ENCODE measurements at regions not wholly inside any gene's neighbourhood (a gene's known extent, or its start where the extent isn't known, plus 50 kb on each side); places are given as distances from the start of the nearest gene placed in this dataset.
"Not testable (repeated sequence)": the region's sequence is repeated elsewhere in the genome, so short reads cannot be mapped to it uniquely, and the experiment has no call there.

DNA sequence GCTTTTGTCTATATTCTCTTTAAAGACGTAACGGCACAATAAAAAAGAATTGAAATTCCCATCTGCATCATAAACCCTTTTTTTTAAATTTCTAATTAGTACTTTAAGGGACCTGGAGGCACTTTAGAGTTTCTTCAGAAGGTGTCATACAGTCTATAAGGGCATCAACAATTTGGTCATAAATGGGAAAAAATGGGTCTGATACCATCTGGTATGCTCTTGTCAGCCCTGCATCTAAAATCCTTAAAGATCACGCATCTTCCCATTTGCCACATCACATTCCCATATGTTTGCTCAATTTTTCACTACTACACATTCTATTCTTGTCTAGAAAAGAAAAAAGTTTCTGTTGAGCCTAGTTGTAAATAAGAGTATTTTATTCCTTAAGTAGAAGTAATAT, 53.8 kb downstream of the COX7C start:
- no peak for DNase-seq (ENCODE audit: low spot score)

DNA sequence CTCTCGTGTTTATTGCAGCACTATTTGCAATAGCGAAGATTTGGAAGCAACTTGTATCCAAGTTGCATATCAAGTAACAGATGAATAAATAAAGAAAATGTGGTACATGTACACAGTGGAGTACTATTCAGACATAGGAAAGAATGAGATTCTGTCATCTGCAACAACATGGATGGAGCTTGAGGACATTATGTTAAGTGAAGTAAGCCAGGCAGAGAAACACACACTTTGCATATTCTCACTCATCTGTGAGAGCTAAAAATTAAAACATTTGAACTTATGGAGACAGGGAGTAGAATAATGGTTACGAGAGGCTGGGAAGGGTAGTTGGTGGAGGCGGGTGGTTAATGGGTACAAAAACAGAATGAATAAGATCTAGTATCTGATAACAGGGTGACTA, 56.3 kb downstream of the COX7C start:
- no peak for DNase-seq (ENCODE audit: low spot score)

DNA sequence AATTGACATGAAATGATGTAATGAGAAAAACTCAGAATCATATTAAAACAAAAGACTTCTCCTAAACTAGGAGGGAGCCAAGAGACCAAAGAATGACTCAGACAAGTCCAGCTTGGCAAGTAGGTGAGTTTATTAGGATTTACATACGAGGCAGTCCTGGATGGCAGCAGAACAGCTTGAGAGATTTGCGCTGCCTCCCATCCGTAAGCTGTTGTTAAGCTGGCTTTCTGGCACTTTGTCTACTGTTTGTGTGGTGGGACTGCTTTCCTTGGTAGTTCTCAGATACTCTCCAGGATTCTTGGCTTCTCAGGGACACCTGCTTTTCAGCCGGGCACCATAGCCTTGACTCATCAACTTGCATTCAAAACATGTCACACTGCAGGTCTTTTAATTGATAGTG, 57.6 kb downstream of the COX7C start:
- no peak for DNase-seq (ENCODE audit: low spot score)

DNA sequence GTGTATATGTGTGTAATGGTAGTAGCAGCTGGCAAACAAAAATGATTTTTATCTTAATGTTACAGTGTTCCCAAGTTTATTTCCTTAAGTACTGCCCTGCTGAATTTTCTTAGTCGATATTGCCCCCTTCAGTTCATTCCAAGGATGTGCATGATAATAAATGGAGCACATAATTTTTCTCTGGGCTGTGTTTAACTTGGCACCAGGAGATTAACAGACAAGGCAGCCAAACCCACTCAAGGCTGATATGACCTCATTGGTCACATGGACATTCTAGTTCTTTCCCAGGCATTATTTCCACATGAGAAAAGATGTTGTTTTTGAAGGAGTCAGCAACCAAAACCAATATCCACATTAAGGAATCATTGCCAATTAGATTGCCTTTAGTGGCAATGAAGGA, 61.8 kb downstream of the COX7C start:
- DNase-seq (ENCODE audit: low spot score), result peak; percentile 47

DNA sequence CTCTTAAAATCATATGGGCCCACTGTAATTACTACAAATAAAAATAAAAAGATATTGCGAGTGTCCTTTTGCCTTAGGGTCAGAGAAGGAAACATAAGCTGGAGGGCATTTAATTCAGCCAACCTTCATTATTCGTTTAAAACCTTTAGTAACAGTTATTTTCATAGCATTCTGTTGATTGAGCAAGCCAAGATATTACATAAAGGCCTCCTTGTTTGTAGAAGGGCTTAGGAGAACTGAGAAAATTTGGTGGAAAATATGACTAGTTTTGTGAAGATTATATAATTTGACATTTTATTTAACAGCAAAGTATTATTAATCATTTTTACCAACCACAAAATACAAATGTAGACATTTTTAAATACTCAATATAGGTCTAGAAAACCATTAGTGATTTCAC, 62.2 kb downstream of the COX7C start:
- DNase-seq (ENCODE audit: low spot score), result no peak

DNA sequence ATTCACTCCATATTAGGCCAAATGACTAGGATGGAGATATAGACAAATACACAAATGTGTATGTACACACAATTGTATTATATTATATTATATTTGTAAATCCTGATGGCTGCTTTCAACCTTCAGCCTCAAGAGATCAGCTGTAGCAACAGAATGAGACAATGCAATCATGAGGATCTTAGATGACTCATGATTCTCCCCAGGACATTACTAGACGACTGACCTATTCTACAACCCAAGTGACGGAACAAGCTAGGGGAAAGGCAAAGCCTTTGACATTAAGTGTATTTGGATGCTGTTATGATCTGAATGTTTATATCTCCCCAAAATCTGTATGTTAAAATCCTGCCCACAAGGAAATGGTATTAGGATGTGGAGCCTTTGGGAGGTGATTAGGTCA, 66.5 kb downstream of the COX7C start:
- no peak for DNase-seq (ENCODE audit: low spot score)

DNA sequence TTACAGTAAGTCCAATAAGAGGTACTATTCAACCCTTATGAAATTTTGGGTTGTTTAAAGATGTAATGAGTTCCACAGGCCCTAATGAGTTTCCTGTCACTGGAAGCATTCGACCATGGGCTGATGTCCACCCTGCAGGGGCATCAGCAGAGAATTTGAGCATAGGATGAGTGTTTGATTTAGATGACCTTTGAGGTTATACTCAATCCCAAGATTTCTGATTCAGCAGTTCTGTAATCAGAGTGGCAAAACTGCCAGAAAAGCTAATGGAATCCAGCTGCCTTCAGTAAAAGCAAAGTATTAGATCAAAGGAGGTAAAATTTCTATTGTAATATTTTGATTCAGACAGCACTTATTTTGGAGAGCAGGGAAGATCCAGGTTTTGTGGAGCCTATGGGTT, 68.3 kb downstream of the COX7C start:
- DNase-seq (ENCODE audit: low spot score), result no peak

DNA sequence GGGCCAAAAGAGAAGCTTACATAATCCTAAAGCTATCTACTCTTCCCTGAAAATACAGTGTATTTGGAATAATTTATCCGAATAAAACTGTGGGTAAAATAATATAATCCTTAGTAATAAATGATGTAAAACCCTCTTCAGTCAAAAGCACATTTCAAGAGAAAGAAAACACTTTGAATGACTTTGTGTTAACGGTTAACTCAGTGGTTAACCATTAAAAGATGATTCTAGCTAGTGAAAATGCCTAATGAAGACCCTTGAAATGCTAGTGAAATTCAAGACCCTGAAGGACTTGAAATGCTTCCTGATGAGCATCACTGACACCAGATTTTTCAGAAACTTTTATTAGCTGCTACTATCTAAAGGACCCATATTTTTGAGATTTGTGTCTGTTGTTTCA, 70.7 kb downstream of the COX7C start:
- DNase-seq (ENCODE audit: low spot score), result no peak

DNA sequence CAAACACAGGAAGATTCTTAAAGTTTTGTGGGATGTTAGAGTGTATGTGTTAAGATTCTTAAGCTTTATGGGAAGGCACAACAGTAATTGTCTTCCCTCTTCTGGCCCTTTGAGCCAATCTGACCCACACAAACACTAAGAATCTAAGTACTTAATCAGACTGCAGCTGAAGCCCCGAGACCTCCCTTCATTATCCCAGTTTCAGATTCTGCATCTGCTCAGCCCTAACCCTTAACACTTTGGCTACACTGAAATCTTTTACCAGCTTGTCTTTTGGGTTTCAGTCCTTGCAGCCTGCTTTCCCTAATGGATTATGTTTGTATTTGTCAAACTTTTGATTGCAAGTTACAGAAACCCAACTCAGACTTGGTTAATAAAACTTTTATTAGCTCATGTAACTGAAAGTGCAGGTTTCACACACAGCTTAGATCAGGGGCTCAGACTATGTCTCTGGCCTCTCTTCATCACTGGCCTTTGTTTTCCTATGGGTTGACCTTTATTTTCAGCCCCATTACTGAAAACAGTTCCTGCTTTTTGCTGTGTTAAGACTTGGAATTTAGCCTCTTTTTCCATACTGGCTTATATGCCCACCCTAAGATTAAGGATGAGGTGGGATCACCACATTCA, 71.5 kb downstream of the COX7C start:
- no peak for DNase-seq (ENCODE audit: low spot score)

DNA sequence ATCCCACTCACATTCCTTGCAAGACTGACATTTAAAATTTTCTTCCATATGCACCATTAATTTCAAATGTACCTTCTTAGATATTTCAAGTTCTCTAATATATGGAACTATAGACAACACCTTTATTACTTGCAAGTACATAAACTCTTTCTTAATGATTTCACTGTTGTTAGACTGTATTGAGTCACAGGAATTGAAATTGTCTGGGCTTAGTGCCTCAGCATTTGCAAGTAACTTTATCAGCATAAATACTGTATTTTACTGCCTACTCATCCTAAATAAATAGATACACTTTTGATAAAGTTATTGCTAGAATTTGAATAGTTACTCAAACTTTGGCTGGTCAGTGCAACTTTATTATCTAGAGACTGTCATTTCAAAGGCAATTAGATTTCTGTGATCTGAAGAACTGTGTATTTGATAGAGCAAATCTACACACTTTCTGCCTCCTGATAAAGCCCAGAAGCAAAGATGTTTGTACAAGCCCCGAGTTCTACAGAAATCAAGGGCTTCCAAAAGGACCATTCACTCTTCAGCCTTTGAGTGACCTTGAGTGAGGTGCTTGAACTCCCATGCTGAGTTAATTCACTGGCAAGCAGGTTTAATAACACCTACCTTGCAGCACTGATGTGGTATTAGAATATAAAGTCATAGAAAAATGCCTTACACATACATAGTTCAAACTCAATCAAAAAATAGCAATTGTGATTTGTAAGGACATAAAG, 91.6 kb downstream of the COX7C start:
- DNase-seq (ENCODE audit: low spot score), result no peak

DNA sequence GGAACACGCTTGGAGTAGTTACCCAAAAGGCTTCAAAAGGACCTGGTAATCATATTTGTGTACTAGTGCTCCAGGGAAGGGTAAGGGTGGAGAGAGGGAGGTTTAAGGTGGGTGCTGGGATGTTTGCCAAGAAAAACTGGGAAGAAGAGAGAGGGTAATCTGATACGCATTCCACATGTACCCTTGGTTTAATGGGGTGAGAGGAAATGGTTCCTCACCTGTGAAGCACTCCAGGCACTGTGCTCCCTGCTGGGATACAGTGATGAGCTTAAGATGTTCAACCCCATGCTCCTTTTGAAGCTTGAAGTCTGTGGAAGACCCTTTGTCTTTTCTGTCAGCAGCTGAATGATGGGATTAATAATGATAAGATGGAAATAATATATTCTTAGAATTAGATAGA, 98.4 kb downstream of the COX7C start:
- peak; percentile 25 for DNase-seq (ENCODE audit: low spot score)

DNA sequence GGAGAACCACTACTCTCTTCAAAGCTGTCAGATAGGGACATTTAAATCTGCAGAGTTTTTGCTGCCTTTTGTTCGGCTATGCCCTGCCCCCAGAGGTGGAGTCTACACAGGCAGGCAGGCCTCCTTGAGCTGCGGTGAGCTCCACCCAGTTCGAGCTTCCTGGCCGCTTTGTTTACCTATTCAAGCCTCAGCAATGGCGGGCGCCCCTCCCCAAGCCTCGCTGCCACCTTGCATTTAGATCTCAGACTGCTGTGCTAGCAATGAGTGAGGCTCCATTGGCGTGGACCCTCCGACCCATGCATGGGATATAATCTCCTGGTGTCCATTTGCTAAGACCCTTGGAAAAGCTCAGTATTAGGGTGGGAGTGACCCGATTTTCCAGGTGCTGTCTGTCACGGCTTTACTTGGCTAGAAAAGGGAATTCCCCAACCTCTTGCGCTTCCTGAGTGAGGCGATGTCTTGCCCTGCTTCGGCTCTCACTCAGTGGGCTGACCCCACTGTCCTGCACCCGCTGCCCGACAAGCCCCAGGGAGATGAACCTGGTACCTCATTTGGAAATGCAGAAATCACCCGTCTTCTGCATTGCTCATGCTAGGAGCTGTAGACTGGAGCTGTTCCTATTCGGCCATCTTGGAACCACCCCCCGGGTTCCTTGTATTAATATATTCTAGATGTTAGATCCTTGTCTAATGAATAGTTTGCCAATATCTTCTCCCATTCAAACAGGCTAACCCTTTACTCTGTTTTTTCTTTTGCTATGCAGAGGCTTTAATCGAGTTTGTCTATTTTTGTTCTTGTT, 113.8 kb downstream of the COX7C start:
- DNase-seq (ENCODE audit: low spot score), result not testable (repeated sequence)

DNA sequence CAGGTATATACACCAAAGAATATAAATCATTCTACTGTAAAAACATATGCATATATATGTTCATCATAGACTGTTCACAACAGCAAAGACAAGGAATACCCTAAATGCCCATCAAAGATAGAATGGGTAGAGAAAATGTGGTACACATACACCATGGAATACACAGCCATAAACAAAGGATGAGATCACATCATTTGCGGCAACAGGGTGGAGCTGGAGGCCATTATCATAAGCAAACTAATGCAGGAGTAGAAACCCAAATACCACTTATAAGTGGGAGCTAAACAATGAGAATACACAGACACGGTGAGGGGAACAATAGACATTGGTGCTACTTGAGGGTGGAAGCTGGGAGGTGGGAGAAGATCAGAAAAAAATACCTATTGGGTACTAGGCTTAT, 117.6 kb downstream of the COX7C start:
- DNase-seq (ENCODE audit: low spot score), result no peak

DNA sequence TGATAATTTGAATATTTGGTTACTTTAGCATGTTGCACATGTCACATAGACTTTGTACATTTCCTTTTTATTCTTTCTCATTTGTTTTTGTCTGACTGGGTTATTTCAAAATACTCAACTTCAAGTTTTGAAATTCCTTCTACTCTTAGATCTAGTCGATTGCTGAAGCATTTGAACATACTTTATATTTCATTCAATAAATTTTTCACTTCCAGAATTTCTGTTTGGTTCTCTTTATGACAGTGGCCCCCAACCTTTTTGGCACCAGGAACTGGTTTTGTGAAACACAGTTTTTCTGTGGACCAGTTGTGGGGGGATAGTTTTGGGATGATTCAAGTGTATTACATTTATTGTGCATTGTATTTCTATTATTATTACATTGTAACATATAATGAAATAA, 119.8 kb downstream of the COX7C start:
- no peak for DNase-seq (ENCODE audit: low spot score)

DNA sequence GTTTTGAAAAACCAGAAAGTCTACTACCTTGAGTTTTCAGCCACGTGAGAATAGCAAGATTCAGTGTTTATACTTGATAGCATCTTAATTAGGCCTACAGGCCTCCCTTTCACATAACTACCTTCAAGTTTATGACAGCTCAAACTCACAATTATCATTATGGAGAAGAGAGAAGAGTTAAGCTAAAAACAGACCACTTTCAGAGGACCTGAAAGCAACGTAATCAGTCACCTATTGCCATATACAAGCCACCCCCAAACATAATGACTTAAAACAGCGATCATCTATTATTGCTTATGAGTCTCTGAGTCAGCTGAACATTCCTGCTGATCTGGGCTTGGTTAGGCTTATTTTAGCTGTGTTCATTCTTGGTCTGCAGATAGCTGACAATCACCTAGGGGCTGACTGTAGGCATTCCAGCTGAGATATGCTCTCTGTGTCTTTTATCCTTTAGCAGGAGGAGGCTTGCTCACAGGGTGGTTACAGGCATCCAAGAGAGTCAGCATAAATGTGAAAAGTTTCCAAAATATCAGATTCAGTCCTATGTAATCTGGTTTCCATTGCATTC, 130.9 kb downstream of the COX7C start:
- DNase-seq (ENCODE audit: low spot score), result no peak

DNA sequence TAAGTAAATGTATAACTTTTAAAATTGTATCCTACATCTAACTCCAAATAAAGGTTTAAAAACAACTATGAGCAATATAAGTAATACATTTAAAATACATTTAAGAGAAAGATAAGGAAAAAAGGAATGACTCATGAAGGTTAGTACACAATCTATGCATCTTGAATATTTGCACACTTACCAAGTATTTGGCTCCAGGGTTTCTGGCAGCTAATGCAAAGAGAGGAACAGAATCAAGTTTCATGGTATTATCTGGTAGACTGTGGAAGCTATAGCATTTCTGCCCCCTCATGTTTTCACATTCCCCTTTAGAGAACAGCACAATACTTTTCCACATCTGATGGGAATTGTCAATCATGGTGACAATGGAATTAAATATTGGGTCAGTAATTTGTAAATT, 132.1 kb downstream of the COX7C start:
- DNase-seq (ENCODE audit: low spot score), result no peak

DNA sequence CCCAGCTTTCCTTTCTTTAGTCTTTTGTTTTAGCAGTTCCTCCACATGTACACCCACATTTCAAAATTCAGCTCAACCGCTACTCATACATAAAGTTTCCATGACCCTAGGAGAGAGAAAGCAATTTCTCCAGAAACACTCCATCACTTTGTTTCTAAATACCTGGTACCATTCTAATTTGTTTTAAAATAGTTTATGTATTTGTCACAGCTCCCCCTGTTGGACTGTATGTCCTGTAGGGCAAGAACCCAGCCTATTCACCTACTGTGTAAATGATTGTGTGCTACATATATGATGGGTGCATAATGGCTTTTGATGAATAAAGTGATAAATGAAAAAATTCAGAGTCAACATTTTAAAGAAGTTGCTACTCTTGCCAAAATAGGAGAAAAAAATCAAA, 139.1 kb downstream of the COX7C start:
- no peak for DNase-seq (ENCODE audit: low spot score)

DNA sequence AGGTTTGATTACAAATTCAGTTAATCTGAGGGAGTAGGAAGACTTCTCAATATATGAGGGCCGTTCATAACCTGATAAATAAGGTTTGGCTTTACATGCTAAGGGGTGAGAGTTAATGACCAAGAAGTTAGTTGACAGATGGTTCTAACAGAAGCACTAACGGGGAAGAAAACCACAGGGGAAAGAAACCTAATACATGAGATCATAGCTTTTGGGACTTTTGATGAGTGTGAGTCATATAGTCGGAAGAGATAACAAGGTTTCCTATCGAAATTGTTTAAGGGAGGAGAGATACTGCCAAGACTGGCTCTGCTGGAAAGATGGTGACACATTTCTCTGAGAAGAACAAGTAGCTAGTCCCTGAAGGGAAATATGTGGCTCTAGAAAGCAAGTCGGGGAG, 140.1 kb downstream of the COX7C start:
- DNase-seq (ENCODE audit: low spot score), result no peak

DNA sequence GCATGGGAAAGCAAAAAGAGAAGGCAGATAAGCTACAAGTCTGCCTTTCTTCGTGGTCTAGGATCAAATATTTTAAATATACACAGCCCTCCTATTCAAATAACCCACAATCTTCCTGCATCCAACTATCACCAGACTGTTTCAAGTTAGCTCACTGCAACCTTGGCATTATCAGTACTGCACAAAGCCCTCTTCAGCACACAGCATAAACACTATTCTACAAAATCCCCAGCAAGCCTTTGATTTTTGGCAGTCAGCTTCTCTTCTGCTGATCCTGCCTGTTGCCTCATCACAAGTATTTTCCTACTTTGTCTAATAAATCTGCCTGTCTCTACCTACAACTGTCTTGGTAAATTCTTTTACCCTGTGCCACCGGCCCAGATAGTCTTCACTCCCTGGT, 142.9 kb downstream of the COX7C start:
- DNase-seq (ENCODE audit: low spot score), result no peak

DNA sequence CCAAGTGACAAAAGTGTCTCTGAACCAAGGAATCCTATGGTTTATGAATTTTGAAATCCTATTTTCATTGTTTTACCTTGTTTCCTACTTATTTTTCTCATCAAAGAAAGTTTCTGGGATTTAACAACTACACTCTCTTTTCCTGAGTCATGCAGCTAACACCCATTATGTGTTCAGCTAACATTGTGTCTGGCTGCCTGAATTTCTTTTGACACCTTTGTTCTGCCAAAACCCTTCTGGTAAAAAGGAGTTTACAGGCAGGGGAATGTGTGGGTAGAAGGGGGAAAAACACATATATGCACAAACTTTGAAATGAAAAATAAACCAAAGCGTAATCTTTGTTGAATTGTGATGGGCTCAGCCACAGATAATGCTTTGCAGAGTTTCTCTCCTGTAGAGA, 146.2 kb downstream of the COX7C start:
- DNase-seq (ENCODE audit: low spot score), result no peak

DNA sequence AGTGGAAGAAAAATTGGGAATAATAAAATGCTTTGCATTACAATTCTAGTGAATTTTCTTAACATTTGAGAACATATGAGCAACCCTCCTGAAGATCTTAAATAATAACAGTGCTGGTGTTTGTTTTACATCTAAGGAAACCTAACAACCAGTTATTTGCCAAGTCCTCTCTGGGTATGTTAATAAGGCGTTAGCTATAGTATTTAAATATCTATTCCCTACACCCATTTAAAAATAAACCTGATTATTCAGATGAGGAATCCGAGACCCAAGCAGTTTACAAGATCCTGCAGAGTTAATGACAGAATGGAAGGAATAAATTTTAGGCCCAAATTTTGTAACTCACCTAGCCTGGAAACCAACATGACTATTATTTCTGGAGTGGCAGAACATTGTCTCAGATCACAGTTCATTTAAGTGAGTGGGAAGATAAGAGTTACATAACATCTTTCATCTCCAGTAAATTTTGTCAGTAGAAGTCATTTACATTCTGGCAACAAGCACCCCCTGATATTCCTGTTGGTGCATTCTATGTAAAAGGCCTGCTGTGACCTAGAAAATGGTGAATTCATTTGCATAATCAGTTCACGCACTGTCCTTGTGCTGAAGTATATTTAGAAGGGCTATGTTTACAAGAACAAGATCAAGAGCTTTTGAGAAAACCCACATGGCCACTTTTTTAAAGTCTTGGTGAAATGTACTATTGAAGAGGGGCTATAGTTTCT, 148.2 kb downstream of the COX7C start:
- DNase-seq (ENCODE audit: low spot score), result no peak

DNA sequence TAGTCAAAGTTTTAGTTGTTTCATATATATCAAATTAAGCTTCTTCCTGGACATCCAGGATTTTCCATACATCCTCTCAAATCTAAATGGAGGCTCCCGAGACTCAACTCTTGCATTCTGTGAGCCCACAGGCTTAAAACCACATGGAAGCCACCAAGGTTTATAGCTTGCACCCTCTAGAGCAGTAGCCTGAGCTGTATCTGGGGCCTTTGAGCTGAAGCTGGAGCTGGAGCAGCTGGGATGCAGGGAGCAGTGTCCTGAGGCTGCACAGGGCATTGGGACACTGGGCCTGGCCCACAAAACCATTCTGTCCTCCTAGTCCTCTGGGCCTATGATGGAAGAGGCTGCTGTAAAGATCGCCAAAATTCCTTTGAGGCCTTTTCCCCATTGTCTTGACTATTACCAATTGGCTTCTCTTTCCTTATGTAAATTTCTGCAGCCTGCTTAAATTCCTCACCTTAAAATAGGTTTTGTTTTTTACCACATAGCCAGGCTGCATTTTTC, 151.0 kb downstream of the COX7C start:
- DNase-seq (ENCODE audit: low spot score), result no peak
